ENCODE measurements at regions not wholly inside any gene's neighbourhood (a gene's known extent, or its start where the extent isn't known, plus 50 kb on each side); places are given as distances from the start of the nearest gene placed in this dataset.

DNA sequence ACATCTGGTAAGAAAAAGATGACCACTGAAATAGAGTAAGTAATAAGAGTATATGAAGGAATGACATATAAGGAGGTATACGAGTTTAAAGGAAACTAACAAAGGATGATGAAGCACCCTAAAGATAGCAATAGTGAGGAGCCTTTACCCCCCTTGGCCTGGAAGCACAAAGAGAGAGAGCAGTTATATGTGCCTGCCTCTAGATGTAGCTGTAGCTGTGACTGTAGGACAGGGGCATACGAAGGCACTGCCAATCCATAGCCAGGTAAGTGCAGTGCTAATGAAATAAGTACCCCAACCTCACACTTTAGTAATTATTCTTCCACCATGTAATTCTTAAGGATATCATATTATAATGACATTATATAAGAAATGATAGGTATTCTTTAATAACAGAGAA is 90.1 kb upstream of the FKBP1C start:
- Histone ChIP-seq H2AFZ (ENCODE audit: low read depth, low read length) (no peak overlapping the region), H3K9ac (ENCODE audit: low read length) (no peak overlapping the region), H3K36me3 (replicated peaks; ENCODE audit: low read depth, low read length) (peaks cover 4% of the 10 kb centered on the region), H3K4me2 (ENCODE audit: low read length) (no peak overlapping the region), H3K4me3 (ENCODE audit: low read length) (no peak overlapping the region), H3K27ac (ENCODE audit: low read length) (no peak overlapping the region), H3K9me3 (ENCODE audit: insufficient read depth, low read length) (no peaks in the 10 kb centered on the region; the same call in 1 of the 2 replicates), H3K79me2 (ENCODE audit: low read length) (no peaks in the 10 kb centered on the region), H3K27me3 (ENCODE audit: low read depth, low read length) (no peaks in the 10 kb centered on the region), H4K20me1 (ENCODE audit: insufficient read depth, low read length) (no peaks in the 10 kb centered on the region), H3K4me1 (ENCODE audit: low read length) (peaks cover 5% of the 10 kb centered on the region)
- TF ChIP-seq EZH2phosphoT487 (IDR thresholded peaks at IDR 0.05; ENCODE audit: low read depth) = no peak
- TF ChIP-seq, protein P1, sequence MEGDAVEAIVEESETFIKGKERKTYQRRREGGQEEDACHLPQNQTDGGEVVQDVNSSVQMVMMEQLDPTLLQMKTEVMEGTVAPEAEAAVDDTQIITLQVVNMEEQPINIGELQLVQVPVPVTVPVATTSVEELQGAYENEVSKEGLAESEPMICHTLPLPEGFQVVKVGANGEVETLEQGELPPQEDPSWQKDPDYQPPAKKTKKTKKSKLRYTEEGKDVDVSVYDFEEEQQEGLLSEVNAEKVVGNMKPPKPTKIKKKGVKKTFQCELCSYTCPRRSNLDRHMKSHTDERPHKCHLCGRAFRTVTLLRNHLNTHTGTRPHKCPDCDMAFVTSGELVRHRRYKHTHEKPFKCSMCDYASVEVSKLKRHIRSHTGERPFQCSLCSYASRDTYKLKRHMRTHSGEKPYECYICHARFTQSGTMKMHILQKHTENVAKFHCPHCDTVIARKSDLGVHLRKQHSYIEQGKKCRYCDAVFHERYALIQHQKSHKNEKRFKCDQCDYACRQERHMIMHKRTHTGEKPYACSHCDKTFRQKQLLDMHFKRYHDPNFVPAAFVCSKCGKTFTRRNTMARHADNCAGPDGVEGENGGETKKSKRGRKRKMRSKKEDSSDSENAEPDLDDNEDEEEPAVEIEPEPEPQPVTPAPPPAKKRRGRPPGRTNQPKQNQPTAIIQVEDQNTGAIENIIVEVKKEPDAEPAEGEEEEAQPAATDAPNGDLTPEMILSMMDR (IDR thresholded peaks at IDR 0.05; ENCODE audit: low read depth, low read length) = peak; percentile 61

DNA sequence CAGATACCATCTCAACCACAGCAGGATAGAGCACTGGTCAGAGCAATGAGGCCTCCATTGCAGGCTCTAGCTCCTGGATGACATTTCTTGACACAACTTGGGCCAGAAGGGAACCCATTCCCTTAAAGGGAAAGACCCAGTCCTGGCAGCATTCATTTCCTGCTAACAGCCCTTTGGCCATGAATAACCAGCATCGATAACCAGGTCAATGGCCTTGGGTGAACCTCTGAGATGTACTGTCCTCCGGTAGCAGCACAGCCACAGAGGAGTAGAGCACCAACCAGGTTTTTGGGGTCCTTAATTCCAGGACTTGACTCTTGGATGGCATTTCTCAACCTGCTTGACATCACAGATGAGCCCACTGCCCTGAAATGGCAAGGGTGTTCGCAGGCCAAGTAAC is 71.2 kb upstream of the FKBP1C start:
- TF ChIP-seq, protein P1 (IDR thresholded peaks at IDR 0.05; ENCODE audit: low read depth, low read length) = no peak
- TF ChIP-seq EZH2phosphoT487 (IDR thresholded peaks at IDR 0.05; ENCODE audit: low read depth) = no peak
- Histone ChIP-seq H3K4me2 (ENCODE audit: low read length) (no peak overlapping the region), H3K27me3 (ENCODE audit: low read depth, low read length) (no peaks in the 10 kb centered on the region), H3K79me2 (ENCODE audit: low read length) (no peaks in the 10 kb centered on the region), H2AFZ (ENCODE audit: low read depth, low read length) (no peak overlapping the region), H3K9me3 (ENCODE audit: insufficient read depth, low read length) (no peaks in the 10 kb centered on the region; the same call in 1 of the 2 replicates), H3K36me3 (replicated peaks; ENCODE audit: low read depth, low read length) (no peaks in the 10 kb centered on the region), H3K27ac (ENCODE audit: low read length) (no peak overlapping the region), H3K9ac (ENCODE audit: low read length) (no peak overlapping the region), H3K4me3 (ENCODE audit: low read length) (no peak overlapping the region), H4K20me1 (ENCODE audit: insufficient read depth, low read length) (no peaks in the 10 kb centered on the region), H3K4me1 (ENCODE audit: low read length) (no peaks in the 10 kb centered on the region)

DNA sequence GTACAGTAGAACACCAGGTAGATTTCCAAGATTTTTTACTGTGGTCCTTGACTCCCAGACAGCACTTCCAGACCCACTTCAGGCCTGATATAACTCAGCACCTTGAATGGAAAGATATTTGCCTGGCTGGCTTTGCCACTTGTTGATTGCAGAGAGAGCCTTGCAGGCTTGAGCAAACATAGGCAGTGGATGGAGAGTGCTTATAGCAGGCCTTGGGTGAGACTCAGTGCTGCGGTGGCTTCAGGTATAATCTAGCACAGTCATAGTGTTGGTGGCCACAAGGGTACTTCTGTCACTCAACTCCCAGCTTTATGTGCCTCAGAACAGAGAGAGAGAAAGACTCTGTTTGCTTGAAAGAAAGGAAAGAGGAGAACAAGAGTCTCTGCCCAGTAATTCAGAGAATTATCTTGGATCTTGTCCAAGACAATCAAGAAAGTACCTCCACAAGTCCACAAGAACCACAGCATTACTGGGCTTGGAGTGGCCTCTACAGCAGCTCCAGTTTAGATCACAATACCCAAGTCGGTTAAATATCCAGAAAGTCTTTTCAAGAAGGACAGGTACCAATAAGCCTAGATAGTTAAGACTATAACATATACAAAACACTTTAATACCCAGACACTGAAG is 70.5 kb upstream of the FKBP1C start:
- H3K4me1 ChIP-seq (ENCODE audit: low read length) = no peaks in the 10 kb centered on the region
- H3K4me2 ChIP-seq (ENCODE audit: low read length) = no peak overlapping the region
- no peak overlapping the region for H3K4me3 ChIP-seq (ENCODE audit: low read length)
- no peak overlapping the region for H3K9ac ChIP-seq (ENCODE audit: low read length)
- no peaks in the 10 kb centered on the region; the same call in 1 of the 2 replicates for H3K9me3 ChIP-seq (ENCODE audit: insufficient read depth, low read length)
- H3K27ac ChIP-seq (ENCODE audit: low read length) = no peak overlapping the region
- H4K20me1 ChIP-seq (ENCODE audit: insufficient read depth, low read length) = no peaks in the 10 kb centered on the region
- H3K27me3 ChIP-seq (ENCODE audit: low read depth, low read length) = no peaks in the 10 kb centered on the region
- H2AFZ ChIP-seq (ENCODE audit: low read depth, low read length) = no peak overlapping the region
- no peaks in the 10 kb centered on the region for H3K79me2 ChIP-seq (ENCODE audit: low read length)
- no peak for TF ChIP-seq EZH2phosphoT487 (IDR thresholded peaks at IDR 0.05; ENCODE audit: low read depth)
- TF ChIP-seq, protein P1 (IDR thresholded peaks at IDR 0.05; ENCODE audit: low read depth, low read length) = no peak
- H3K36me3 ChIP-seq (replicated peaks; ENCODE audit: low read depth, low read length) = no peaks in the 10 kb centered on the region

DNA sequence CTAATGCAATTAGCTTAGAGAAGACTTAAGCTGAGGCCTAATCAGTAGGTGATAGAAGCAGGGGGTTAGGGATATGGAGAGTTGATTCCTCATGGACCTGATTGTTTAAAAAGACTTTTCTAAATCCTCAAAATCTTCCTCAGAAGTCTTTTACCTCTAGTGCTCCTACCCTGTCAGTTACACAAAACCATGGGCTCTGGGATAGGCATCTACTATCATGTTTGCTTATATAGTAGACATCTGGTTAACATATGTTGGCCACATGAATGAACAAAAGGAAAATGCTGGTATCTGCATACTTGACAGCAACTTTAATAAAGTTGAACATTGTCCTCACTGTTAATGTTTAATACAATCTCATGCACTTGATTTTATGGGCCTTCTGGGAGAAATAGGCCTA is 61.5 kb upstream of the FKBP1C start:
- H3K27me3 ChIP-seq (ENCODE audit: low read depth, low read length) = no peaks in the 10 kb centered on the region
- no peaks in the 10 kb centered on the region for H3K36me3 ChIP-seq (replicated peaks; ENCODE audit: low read depth, low read length)

More for the DNA sequence above, 61.5 kb upstream of the FKBP1C start:
- Histone ChIP-seq H3K4me1 (ENCODE audit: low read length) (peaks cover 12% of the 10 kb centered on the region), H3K4me2 (ENCODE audit: low read length) (no peak overlapping the region), H4K20me1 (ENCODE audit: insufficient read depth, low read length) (no peaks in the 10 kb centered on the region), H3K79me2 (ENCODE audit: low read length) (no peaks in the 10 kb centered on the region), H3K9ac (ENCODE audit: low read length) (no peak overlapping the region), H3K27ac (ENCODE audit: low read length) (no peak overlapping the region), H2AFZ (ENCODE audit: low read depth, low read length) (no peak overlapping the region), H3K4me3 (ENCODE audit: low read length) (no peak overlapping the region), H3K9me3 (ENCODE audit: insufficient read depth, low read length) (no peaks in the 10 kb centered on the region)
- TF ChIP-seq, protein P1 (IDR thresholded peaks at IDR 0.05; ENCODE audit: low read depth, low read length) = no peak
- no peak for TF ChIP-seq EZH2phosphoT487 (IDR thresholded peaks at IDR 0.05; ENCODE audit: low read depth)

Measured in OCI-LY3 (cell line).